ENCODE measurements at regions not wholly inside any gene's neighbourhood (a gene's known extent, or its start where the extent isn't known, plus 50 kb on each side); places are given as distances from the start of the nearest gene placed in this dataset.

- in situ Hi-C loops (cut with MboI; ENCODE audit: low sequenced_read_pairs, unreplicated experiment), result no loop called here
- no peak for DNase-seq (ENCODE audit: low spot score)
- TF ChIP-seq CTCF (IDR thresholded peaks at IDR 0.05; ENCODE audit: borderline replicate concordance, control extremely low read depth, extremely low read depth, insufficient read depth, missing control alignments), result no peak
Measured at GRCh38 chr2:12226653-12227052, 480.2 kb downstream of the LPIN1 start.

DNA sequence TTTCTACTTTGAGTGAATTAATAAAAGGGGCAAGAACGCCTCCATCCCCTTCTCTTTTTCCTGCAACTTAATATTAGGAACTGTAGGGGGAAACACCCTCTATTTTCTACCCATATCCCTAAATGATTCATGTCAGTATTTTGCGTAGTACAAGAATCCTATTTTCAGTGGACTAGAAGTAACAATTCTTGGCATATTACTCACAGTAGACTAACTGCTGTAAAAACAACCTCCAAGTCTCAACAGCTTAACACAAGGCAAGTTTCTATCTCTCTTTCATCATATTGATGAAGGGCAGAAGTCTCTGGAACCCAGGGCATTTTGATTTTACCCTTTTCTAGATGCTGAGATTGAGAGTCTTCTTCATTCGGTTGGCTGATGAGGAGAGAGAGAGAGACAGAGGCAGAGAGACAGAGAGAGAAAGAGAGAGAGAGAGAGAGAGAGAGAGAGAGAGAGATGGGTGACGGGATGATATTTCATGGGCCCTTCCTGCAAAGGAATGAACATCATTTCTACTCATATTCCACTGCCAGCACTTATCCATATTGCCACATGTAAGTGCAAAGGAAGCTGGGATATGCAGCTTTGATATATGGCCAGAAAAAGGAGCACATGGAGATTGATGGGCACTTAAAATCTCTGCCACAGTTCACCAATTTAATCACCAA is 481.6 kb downstream of the LPIN1 start:
- no peak for TF ChIP-seq CTCF (IDR thresholded peaks at IDR 0.05; ENCODE audit: borderline replicate concordance, control extremely low read depth, extremely low read depth, insufficient read depth, missing control alignments)
- in situ Hi-C loops (cut with MboI; ENCODE audit: low sequenced_read_pairs, unreplicated experiment), result no loop called here
- DNase-seq (ENCODE audit: low spot score), result no peak

DNA sequence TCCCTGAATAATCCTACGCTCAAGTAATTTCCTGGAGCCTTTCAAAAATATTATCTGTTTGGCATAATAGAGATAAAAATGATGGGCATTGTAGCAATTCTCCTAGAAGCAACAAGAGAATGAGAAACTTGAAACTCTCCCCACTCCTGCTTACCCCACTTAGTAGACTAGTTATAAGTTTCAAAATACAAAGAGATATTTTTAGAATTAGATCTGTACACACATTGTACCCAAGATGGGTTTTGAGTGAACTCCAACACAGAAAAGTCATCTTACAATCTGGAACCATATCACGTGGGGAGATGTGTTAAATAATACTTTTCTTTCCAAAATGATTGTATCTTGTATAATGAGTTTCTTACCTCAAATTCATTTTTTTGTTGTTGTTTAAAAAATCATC is 484.9 kb downstream of the LPIN1 start:
- no peak for DNase-seq (ENCODE audit: low spot score)
- TF ChIP-seq CTCF (IDR thresholded peaks at IDR 0.05; ENCODE audit: borderline replicate concordance, control extremely low read depth, extremely low read depth, insufficient read depth, missing control alignments), result no peak
- in situ Hi-C loops (cut with MboI; ENCODE audit: low sequenced_read_pairs, unreplicated experiment), result no loop called here

- no peak for DNase-seq (ENCODE audit: low spot score)
- in situ Hi-C loops (cut with MboI; ENCODE audit: low sequenced_read_pairs, unreplicated experiment), result no loop called here
- no peak for TF ChIP-seq CTCF (IDR thresholded peaks at IDR 0.05; ENCODE audit: borderline replicate concordance, control extremely low read depth, extremely low read depth, insufficient read depth, missing control alignments)
Measured at GRCh38 chr2:12232876-12233275, 483.9 kb upstream of the TRIB2 start.

DNA sequence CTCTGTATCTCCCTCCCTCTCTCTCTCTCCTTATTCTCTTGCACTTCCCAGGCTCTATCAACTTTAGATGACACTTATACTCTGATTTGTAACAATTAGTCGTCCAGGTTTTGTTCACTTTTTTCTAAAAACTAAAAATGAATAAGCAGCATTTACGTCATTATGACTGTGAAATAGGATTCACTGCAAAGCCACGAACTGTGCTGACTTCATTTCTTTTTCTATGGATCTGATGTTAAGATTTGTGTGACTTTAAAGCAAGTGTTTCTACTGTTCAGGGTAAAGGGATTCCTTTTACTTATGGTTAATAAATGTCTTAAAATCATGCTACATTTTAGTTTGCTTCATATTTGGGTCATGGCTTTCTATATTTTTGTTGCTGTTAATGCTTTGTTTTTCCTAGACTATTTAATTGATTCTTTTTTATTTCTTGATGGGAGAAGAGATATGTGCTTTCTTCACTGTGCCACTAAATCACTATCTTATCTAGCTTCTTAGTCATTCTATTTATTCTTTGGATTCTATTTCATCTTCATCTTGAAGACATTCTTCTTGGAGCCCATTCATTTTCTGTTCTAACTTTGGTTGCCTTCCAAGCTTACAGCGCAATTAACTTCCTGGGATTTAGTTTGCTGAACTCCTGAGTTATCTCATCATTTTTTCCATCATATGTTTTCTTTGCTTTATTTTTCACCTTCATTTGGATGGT is 480.4 kb upstream of the TRIB2 start:
- in situ Hi-C loops (cut with MboI; ENCODE audit: low sequenced_read_pairs, unreplicated experiment), result no loop called here
- DNase-seq (ENCODE audit: low spot score), result no peak
- TF ChIP-seq CTCF (IDR thresholded peaks at IDR 0.05; ENCODE audit: borderline replicate concordance, control extremely low read depth, extremely low read depth, insufficient read depth, missing control alignments), result no peak

DNA sequence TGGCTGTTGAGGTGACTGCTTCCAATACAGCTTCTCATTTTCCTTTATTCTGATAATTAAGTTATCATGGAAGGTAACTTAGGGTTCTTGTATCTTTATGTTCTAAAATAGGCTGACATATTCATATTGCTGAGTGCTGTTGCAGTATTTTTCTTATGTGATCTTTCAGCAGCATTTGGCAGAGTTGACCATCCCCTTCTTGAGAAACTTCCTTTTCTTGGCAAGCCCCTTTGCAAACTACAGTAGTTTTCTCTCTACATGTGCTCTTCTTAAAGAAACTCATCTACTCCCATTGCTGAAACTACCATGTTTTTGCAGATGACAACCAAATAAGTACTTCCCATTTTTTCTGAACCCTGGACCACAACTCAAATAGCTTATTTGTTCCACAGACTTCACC is 476.5 kb upstream of the TRIB2 start:
- in situ Hi-C loops (cut with MboI; ENCODE audit: low sequenced_read_pairs, unreplicated experiment), result no loop called here
- TF ChIP-seq CTCF (IDR thresholded peaks at IDR 0.05; ENCODE audit: borderline replicate concordance, control extremely low read depth, extremely low read depth, insufficient read depth, missing control alignments), result no peak
- no peak for DNase-seq (ENCODE audit: low spot score)

Measured in GM13976 (cell line).